Glutamatergic neuron (in vitro differentiated cells): ENCODE measurements at regions not wholly inside any gene's neighbourhood (a gene's known extent, or its start where the extent isn't known, plus 50 kb on each side); places are given as distances from the start of the nearest gene placed in this dataset.

Source experiments
- DNase-seq: peaks from one replicate; pipeline ENCODE4 v3.0.0; 2022
- H3K27ac Mint-ChIP-seq: one replicate; pipeline ENCODE4 v1.8.0; 2020; ENCODE audit warnings: mild to moderate bottlenecking, mixed read lengths, inconsistent platforms; ENCODE audit not compliant: unreplicated experiment
- H3K27me3 Mint-ChIP-seq: one replicate; pipeline ENCODE4 v1.8.0; 2020; ENCODE audit warnings: mild to moderate bottlenecking, moderate library complexity, mixed read lengths, inconsistent platforms; ENCODE audit not compliant: unreplicated experiment
- H3K36me3 Mint-ChIP-seq: one replicate; pipeline ENCODE4 v1.8.0; 2020; ENCODE audit warnings: mild to moderate bottlenecking, mixed read lengths, inconsistent platforms; ENCODE audit not compliant: unreplicated experiment
- H3K4me1 Mint-ChIP-seq: one replicate; pipeline ENCODE4 v1.8.0; 2020; ENCODE audit warnings: mild to moderate bottlenecking, low read depth, mixed read lengths, inconsistent platforms; ENCODE audit not compliant: unreplicated experiment
- H3K4me3 Mint-ChIP-seq: one replicate; pipeline ENCODE4 v1.8.0; 2020; ENCODE audit warnings: mild to moderate bottlenecking, mixed read lengths, inconsistent platforms; ENCODE audit not compliant: unreplicated experiment
- H3K9me3 Mint-ChIP-seq: one replicate; pipeline ENCODE4 v1.8.0; 2020; ENCODE audit warnings: mild to moderate bottlenecking, moderate library complexity, mixed read lengths, inconsistent platforms; ENCODE audit not compliant: unreplicated experiment
- CTCF ChIP-seq: fragments of 200-600 bp; sonication (generic); IDR thresholded peaks from one replicate; pipeline ENCODE4 v1.5.0; 2021; ENCODE audit not compliant: partially characterized antibody, unreplicated experiment

DNA sequence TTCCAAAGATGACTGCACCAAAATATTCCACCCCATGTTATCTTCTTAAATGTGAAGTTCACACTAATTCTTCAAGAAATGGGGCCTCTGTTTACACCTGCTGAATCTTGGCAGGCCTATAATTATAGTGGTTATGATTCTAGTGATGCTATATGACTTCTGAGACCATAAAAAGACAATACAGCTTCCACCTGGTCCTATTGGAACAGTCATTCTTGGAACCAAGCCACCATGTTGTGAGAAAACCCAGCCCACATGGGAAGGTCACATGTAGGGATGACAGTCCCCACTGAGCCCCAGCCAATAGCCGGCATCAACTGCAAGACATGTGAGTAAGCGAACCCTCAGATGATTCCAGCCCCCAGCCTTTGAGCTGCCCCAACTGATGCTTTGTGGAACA is 587.5 kb downstream of the MID1IP1 start:
- Mint-ChIP-seq H3K4me1 (no peaks in the 10 kb centered on the region), H3K27ac (no peak overlapping the region), H3K4me3 (no peak overlapping the region), H3K9me3 (no peaks in the 10 kb centered on the region), H3K27me3 (peaks cover 2% of the 10 kb centered on the region), H3K36me3 (no peaks in the 10 kb centered on the region)
- TF ChIP-seq CTCF = no peak
- DNase-seq = no peak

- H3K27me3 Mint-ChIP-seq = peaks cover 3% of the 10 kb centered on the region
- no peak for TF ChIP-seq CTCF
- peak; percentile 28 for DNase-seq
- H3K4me1 Mint-ChIP-seq = peaks cover 20% of the 10 kb centered on the region
- H3K36me3 Mint-ChIP-seq = no peaks in the 10 kb centered on the region
- H3K4me3 Mint-ChIP-seq = no peak overlapping the region
- peaks cover 3% of the 10 kb centered on the region for H3K9me3 Mint-ChIP-seq
- peak overlapping the region; percentile 75 for H3K27ac Mint-ChIP-seq
Measured at GRCh38 chrX:39396358-39396995, 595.2 kb downstream of the MID1IP1 start.

DNA sequence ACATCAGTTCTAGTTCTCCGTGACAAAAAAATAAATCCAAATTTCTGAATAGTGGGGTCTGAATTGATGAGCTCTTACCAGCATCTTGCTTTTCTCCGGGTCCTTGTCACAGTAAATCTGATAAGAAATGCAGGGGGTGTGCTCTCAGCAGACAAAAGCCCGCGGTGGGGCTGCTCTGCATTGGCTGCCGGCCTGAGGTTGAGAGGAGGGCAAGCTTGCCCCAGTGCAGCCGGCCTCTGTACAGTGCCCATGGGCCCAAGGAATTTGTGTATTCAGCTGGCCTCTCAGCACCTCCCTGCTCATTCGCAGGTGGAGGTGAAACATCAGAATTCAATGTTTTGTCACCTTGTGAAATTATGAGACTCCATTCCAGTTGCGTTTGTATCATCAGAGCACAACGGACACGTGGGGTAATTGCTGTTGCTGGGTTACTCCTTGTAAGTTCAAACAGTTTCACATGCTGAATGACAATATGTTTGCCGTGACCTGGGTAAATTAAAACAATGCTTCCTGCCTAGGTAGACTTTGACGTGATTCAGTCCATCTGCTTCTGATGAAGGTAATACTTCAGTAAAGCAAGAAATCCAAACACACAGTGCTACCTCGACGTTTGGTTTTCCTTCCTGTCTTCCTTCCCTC is 596.4 kb downstream of the MID1IP1 start:
- H3K27me3 Mint-ChIP-seq = peaks cover 3% of the 10 kb centered on the region
- H3K4me1 Mint-ChIP-seq = peaks cover 20% of the 10 kb centered on the region
- no peaks in the 10 kb centered on the region for H3K36me3 Mint-ChIP-seq
- TF ChIP-seq CTCF = no peak
- no peak overlapping the region for H3K27ac Mint-ChIP-seq
- peaks cover 3% of the 10 kb centered on the region for H3K9me3 Mint-ChIP-seq
- H3K4me3 Mint-ChIP-seq = no peak overlapping the region
- DNase-seq = no peak

GRCh38 chrX:39398215-39398962 is 597.1 kb downstream of the MID1IP1 start:
- Mint-ChIP-seq H3K4me1 (peaks cover 20% of the 10 kb centered on the region), H3K27ac (no peak overlapping the region), H3K27me3 (peaks cover 3% of the 10 kb centered on the region), H3K4me3 (no peak overlapping the region), H3K9me3 (peaks cover 3% of the 10 kb centered on the region), H3K36me3 (no peaks in the 10 kb centered on the region)
- TF ChIP-seq CTCF = no peak
- DNase-seq = no peak

GRCh38 chrX:39398963-39399261 is 597.7 kb downstream of the MID1IP1 start:
- no peak for TF ChIP-seq CTCF
- H3K27me3 Mint-ChIP-seq = peaks cover 2% of the 10 kb centered on the region
- H3K36me3 Mint-ChIP-seq = no peaks in the 10 kb centered on the region
- H3K9me3 Mint-ChIP-seq = peaks cover 3% of the 10 kb centered on the region
- DNase-seq = no peak
- peaks cover 20% of the 10 kb centered on the region for H3K4me1 Mint-ChIP-seq
- H3K4me3 Mint-ChIP-seq = no peak overlapping the region
- H3K27ac Mint-ChIP-seq = no peak overlapping the region
